H1 (cell line): ENCODE measurements at regions not wholly inside any gene's neighbourhood (a gene's known extent, or its start where the extent isn't known, plus 50 kb on each side); places are given as distances from the start of the nearest gene placed in this dataset.

Experiments
- CTCF ChIA-PET: fragments of 300-600 bp; sonication (Branson Sonifier 250); formaldehyde crosslinking; loops from one replicate; lab custom pipeline; 2021; ENCODE audit not compliant: partially characterized antibody; lab: Charles Lee
- POLR2A ChIA-PET: fragments of 300-600 bp; sonication (Branson Sonifier 250); formaldehyde crosslinking; loops from one replicate; lab custom pipeline; 2021; ENCODE audit warnings: inconsistent platforms; ENCODE audit not compliant: partially characterized antibody; lab: Charles Lee
- DNase-seq, 2 experiments: peaks; one replicate each; pipeline versions ENCODE4 v3.0.0 to v3.0.0-alpha.2; 2010 to 2022; ENCODE audit warnings: low spot score in 2 of 2, low read depth in 1 of 2, mixed read lengths in 1 of 2
- FAIRE-seq: peaks from 2 replicates; lab custom pipeline; 2011; peaks lifted over from hg19 to GRCh38; lab: Jason Lieb, UNC
- H2AFZ ChIP-seq: 2 replicates; pipeline ENCODE4 v1.8.1; 2012; ENCODE audit warnings: low read length, inconsistent platforms
- H2AK5ac ChIP-seq: 2 replicates; pipeline ENCODE4 v1.6.1; 2013; ENCODE audit warnings: low read depth, low read length
- H2BK120ac ChIP-seq: replicated peaks from 2 replicates; pipeline ENCODE3; 2013; ENCODE audit warnings: low read depth, low read length, inconsistent platforms
- H2BK12ac ChIP-seq: 2 replicates; pipeline ENCODE4 v1.6.1; 2013; ENCODE audit warnings: low read depth, low read length
- H2BK15ac ChIP-seq: 2 replicates; pipeline ENCODE4 v1.6.1; 2013; ENCODE audit warnings: low read length
- H2BK20ac ChIP-seq: 2 replicates; pipeline ENCODE4 v1.6.1; 2013; ENCODE audit warnings: low read length
- H2BK5ac ChIP-seq: 2 replicates; pipeline ENCODE4 v1.6.1; 2013; ENCODE audit warnings: low read depth, low read length
- H3K14ac ChIP-seq: 2 replicates; pipeline ENCODE4 v1.6.1; 2013; ENCODE audit warnings: inconsistent platforms; ENCODE audit not compliant: insufficient read length
- H3K18ac ChIP-seq: 2 replicates; pipeline ENCODE4 v1.6.1; 2013; ENCODE audit warnings: low read length; ENCODE audit errors: extremely low read depth
- H3K23ac ChIP-seq: 2 replicates; pipeline ENCODE4 v1.6.1; 2013; ENCODE audit warnings: inconsistent platforms; ENCODE audit not compliant: insufficient read length
- H3K23me2 ChIP-seq: 2 replicates; pipeline ENCODE4 v1.6.1; 2013; ENCODE audit warnings: low read depth, low read length
- H3K27ac ChIP-seq: 2 replicates; pipeline ENCODE4 v1.6.1; 2011; ENCODE audit warnings: low read depth, low read length, inconsistent platforms
- H3K27me3 ChIP-seq, 4 experiments: replicated peaks in 1 of 4; 1 replicate in 1 of 4; 2 replicates in 3 of 4; pipeline versions ENCODE4 v1.6.1 to v1.8.1; 2011 to 2013; ENCODE audit warnings: low read length in 3 of 4, mild to moderate bottlenecking in 3 of 4, inconsistent platforms in 2 of 4, mixed read lengths in 2 of 4, moderate library complexity in 1 of 4; ENCODE audit not compliant: control insufficient read depth in 3 of 4, insufficient read depth in 3 of 4; ENCODE audit errors: extremely low read depth in 1 of 4
- H3K36me3 ChIP-seq, 4 experiments: 2 replicates each; pipeline versions ENCODE4 v1.6.1 to v1.8.1; 2011 to 2013; ENCODE audit warnings: mild to moderate bottlenecking in 4 of 4, low read length in 3 of 4, moderate library complexity in 2 of 4, control low read depth in 1 of 4, inconsistent platforms in 1 of 4; ENCODE audit not compliant: insufficient read depth in 4 of 4, control insufficient read depth in 2 of 4
- H3K4ac ChIP-seq: replicated peaks from 2 replicates; pipeline ENCODE3; 2013; ENCODE audit warnings: low read length, low read depth, mixed read lengths, inconsistent platforms; ENCODE audit not compliant: insufficient read length
- H3K4me1 ChIP-seq, 4 experiments: replicated peaks in 1 of 4; 1 replicate in 1 of 4; 2 replicates in 3 of 4; pipeline versions ENCODE4 v1.6.1 to v1.8.1; 2011 to 2013; ENCODE audit warnings: low read length in 3 of 4, inconsistent platforms in 2 of 4, mixed read lengths in 1 of 4; ENCODE audit not compliant: insufficient read depth in 4 of 4, control insufficient read depth in 3 of 4
- H3K4me2 ChIP-seq, 2 experiments: 2 replicates each; pipeline versions ENCODE4 v1.6.1 to v1.8.1; 2011 to 2013; ENCODE audit warnings: low read depth in 2 of 2, low read length in 2 of 2, control low read depth in 1 of 2, inconsistent platforms in 1 of 2, mild to moderate bottlenecking in 1 of 2; ENCODE audit not compliant: insufficient read depth in 1 of 2
- H3K4me3 ChIP-seq, 4 experiments: fragments of 200-600, 300-600 bp in 1 of 4; sonication (generic), shearing (Covaris generic), sonication (Bioruptor Twin) in 1 of 4; 2 replicates each; pipeline versions ENCODE4 v1.5.1 to v1.8.1; 2011 to 2016; ENCODE audit warnings: low read length in 4 of 4, low read depth in 3 of 4, control low read depth in 2 of 4, inconsistent platforms in 2 of 4, mild to moderate bottlenecking in 2 of 4, mixed read lengths in 1 of 4, moderate library complexity in 1 of 4; ENCODE audit not compliant: insufficient read depth in 2 of 4; ENCODE audit errors: extremely low read depth in 1 of 4
- H3K56ac ChIP-seq: replicated peaks from 2 replicates; pipeline ENCODE3; 2013; ENCODE audit warnings: low read depth, mild to moderate bottlenecking, mixed read lengths, low read length, inconsistent platforms; ENCODE audit not compliant: insufficient read length
- H3K79me1 ChIP-seq: 2 replicates; pipeline ENCODE4 v1.6.1; 2013; ENCODE audit warnings: low read depth, low read length, control low read depth
- H3K79me2 ChIP-seq, 2 experiments: 2 replicates each; pipeline versions ENCODE4 v1.6.1 to v1.8.1; 2012 to 2013; ENCODE audit warnings: low read length in 2 of 2, mild to moderate bottlenecking in 2 of 2, inconsistent platforms in 1 of 2; ENCODE audit not compliant: insufficient read depth in 2 of 2, control insufficient read depth in 1 of 2
- H3K9ac ChIP-seq, 4 experiments: replicated peaks in 1 of 4; 1 replicate in 1 of 4; 2 replicates in 3 of 4; pipeline versions ENCODE4 v1.6.1 to v1.8.1; 2011 to 2013; ENCODE audit warnings: low read depth in 3 of 4, low read length in 3 of 4, control low read depth in 2 of 4, mild to moderate bottlenecking in 2 of 4, moderate library complexity in 2 of 4, inconsistent platforms in 1 of 4; ENCODE audit errors: extremely low read depth in 1 of 4
- H3K9me3 ChIP-seq, 2 experiments: 2 replicates each; pipeline versions ENCODE4 v1.6.1 to v1.8.1; 2012 to 2013; ENCODE audit warnings: mild to moderate bottlenecking in 2 of 2, moderate library complexity in 2 of 2, control low read depth in 1 of 2, inconsistent platforms in 1 of 2, low read depth in 1 of 2, low read length in 1 of 2, mixed read lengths in 1 of 2; ENCODE audit not compliant: insufficient read depth in 2 of 2
- H4K20me1 ChIP-seq, 2 experiments: replicated peaks in 1 of 2; 2 replicates each; pipeline versions ENCODE3 to v1.8.1; 2011 to 2013; ENCODE audit warnings: inconsistent platforms in 2 of 2, low read length in 2 of 2, mild to moderate bottlenecking in 1 of 2; ENCODE audit not compliant: insufficient read depth in 2 of 2, control insufficient read depth in 1 of 2
- H4K5ac ChIP-seq: 2 replicates; pipeline ENCODE4 v1.6.1; 2013; ENCODE audit warnings: low read length, low read depth, mixed read lengths, inconsistent platforms; ENCODE audit not compliant: insufficient read length
- H4K8ac ChIP-seq: 2 replicates; pipeline ENCODE4 v1.8.0; 2013; ENCODE audit warnings: mild to moderate bottlenecking, moderate library complexity, low read length, inconsistent platforms; ENCODE audit not compliant: insufficient read depth; ENCODE audit errors: extremely low read depth
- H4K91ac ChIP-seq: replicated peaks from 2 replicates; pipeline ENCODE3; 2013; ENCODE audit warnings: low read length, mixed read lengths, inconsistent platforms; ENCODE audit not compliant: insufficient read length
- CBX8 ChIP-seq: fragments of 300-800, 300-1000 bp; sonication (generic); IDR thresholded peaks from 2 replicates; pipeline ENCODE4 v1.7.1; 2016; ENCODE audit warnings: low read depth, low read length, borderline replicate concordance
- FOSL1 ChIP-seq: IDR thresholded peaks from 2 replicates; pipeline ENCODE4 v1.6.1; 2011; ENCODE audit warnings: mild to moderate bottlenecking, low read depth, low read length, moderate library complexity; ENCODE audit not compliant: insufficient read depth
- HDAC2 ChIP-seq, 2 experiments: fragments of 300-600 bp in 1 of 2; sonication (generic) in 1 of 2; IDR thresholded peaks; 2 replicates each; pipeline ENCODE4 v1.6.1; 2011 to 2012; ENCODE audit warnings: low read depth in 2 of 2, low read length in 2 of 2, mild to moderate bottlenecking in 2 of 2, moderate library complexity in 2 of 2, borderline replicate concordance in 1 of 2, inconsistent platforms in 1 of 2
- KDM5A ChIP-seq: fragments of 200-600 bp; IDR thresholded peaks from 2 replicates; pipeline ENCODE4 v1.7.1; 2012; ENCODE audit warnings: mild to moderate bottlenecking, low read length, inconsistent platforms, mixed read lengths
- RXRA ChIP-seq: IDR thresholded peaks from 2 replicates; pipeline ENCODE4 v1.6.1; 2011; ENCODE audit warnings: low read depth, mild to moderate bottlenecking, low read length, moderate library complexity; ENCODE audit not compliant: insufficient read depth
- SP4 ChIP-seq: IDR thresholded peaks from 2 replicates; pipeline ENCODE4 v1.6.1; 2012; ENCODE audit warnings: low read length, inconsistent platforms
- YY1 ChIP-seq: IDR thresholded peaks from 2 replicates; pipeline ENCODE4 v1.6.1; 2011; ENCODE audit warnings: low read depth, mild to moderate bottlenecking, low read length
- WGBS, 2 experiments: shearing (Covaris generic) in 1 of 2; methylation state at CpG; one replicate each; pipeline versions ENCODE4 v1.1.6 to v1.1.7; 2013 to 2015; ENCODE audit warnings: low lambda C conversion rate in 2 of 2, mixed read lengths in 2 of 2, inconsistent platforms in 1 of 2, low coverage in 1 of 2, missing lambda C conversion rate in 1 of 2; ENCODE audit not compliant: insufficient replicate concordance in 2 of 2, insufficient coverage in 1 of 2, insufficient read length in 1 of 2; ENCODE audit errors: extremely low coverage in 1 of 2, missing lambda C conversion rate in 1 of 2; 5-methylcytosine and 5-hydroxymethylcytosine counted together

DNA sequence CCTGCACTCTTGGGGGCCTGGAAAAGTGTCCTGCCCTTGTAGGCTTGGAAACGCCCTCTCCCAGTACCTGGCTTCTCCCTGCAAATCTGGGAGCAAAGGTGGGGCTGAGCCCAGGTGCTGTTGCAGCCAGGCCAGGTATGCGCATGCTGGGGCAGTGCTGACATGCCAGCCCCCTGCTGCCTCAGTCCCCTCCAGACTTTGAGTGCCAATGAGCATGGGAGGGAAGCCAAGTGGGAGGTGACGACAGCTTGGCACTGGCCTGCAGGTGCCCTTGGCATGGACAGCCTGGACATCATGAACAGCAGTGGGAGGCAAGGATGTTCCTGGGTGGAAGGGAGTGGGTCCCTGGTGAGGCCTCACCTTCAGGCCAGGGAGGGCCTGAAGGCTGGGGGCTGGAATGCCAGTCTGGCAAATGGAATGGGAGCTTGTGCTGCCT lies 1494.4 kb upstream of the NUDT12 start:
- no peak overlapping the region for H2AFZ ChIP-seq
- no peak overlapping the region for H2BK120ac ChIP-seq
- H4K8ac ChIP-seq, result no peak overlapping the region; the same call in 1 of the 2 replicates
- H4K5ac ChIP-seq, result no peak overlapping the region
- H2AK5ac ChIP-seq, result no peak overlapping the region
- H3K14ac ChIP-seq, result no peak overlapping the region
- no peak overlapping the region for H3K9ac ChIP-seq
- H3K36me3 ChIP-seq, result no peaks in the 10 kb centered on the region
- H3K23ac ChIP-seq, result no peak overlapping the region
- H3K4ac ChIP-seq, result no peak overlapping the region
- no peak for DNase-seq
- no peaks in the 10 kb centered on the region for H3K23me2 ChIP-seq
- ChIA-PET POLR2A (no interaction called here), CTCF (interaction anchor here (0.6 to 1.3 kb wide), 3 partner anchors 10 to 1227 kb away, joined by 3 read pairs; no protein-coding TSS in a partner anchor)
- H3K4me3 ChIP-seq, result no peak overlapping the region
- H3K27me3 ChIP-seq, result no peaks in the 10 kb centered on the region
- no peaks in the 10 kb centered on the region for H3K4me1 ChIP-seq
- H3K4me2 ChIP-seq, result no peak overlapping the region
- H3K79me2 ChIP-seq, result no peaks in the 10 kb centered on the region
- no peak overlapping the region for H2BK5ac ChIP-seq
- 93% methylated on average over 3 of the region's 3 CpGs; no CpG with 5 or more reads in 1 of the 2 experiments for WGBS, 2 experiments
- H4K20me1 ChIP-seq, result no peaks in the 10 kb centered on the region
- FAIRE-seq, result no peak
- H2BK20ac ChIP-seq, result no peak overlapping the region
- H3K79me1 ChIP-seq, result no peaks in the 10 kb centered on the region
- TF ChIP-seq FOSL1 (no peak), SP4 (no peak), YY1 (no peak), CBX8 (no peak), RXRA (no peak), HDAC2 (IDR thresholded peaks at IDR 0.05; ENCODE audit: borderline replicate concordance in 1 of 2, low read depth in 2 of 2, low read length in 2 of 2) (no peak), KDM5A (no peak)
- no peak overlapping the region for H3K56ac ChIP-seq
- no peak overlapping the region for H2BK15ac ChIP-seq
- no peak overlapping the region for H3K27ac ChIP-seq
- no peak overlapping the region for H4K91ac ChIP-seq
- peaks cover 16 to 20% of the 10 kb centered on the region in 2 experiments for H3K9me3 ChIP-seq
- H2BK12ac ChIP-seq, result no peak overlapping the region
- no peak overlapping the region for H3K18ac ChIP-seq
